ENCODE measurements at regions not wholly inside any gene's neighbourhood (a gene's known extent, or its start where the extent isn't known, plus 50 kb on each side); places are given as distances from the start of the nearest gene placed in this dataset.

GRCh38 chr20:58111310-58112016 is 117.0 kb downstream of the ANKRD60 start:
- DNase-seq (ENCODE audit: low spot score), result peak; percentile 28

GRCh38 chr20:58109918-58110635 is 118.4 kb downstream of the ANKRD60 start:
- no peak for DNase-seq (ENCODE audit: low spot score)

- no peak for DNase-seq (ENCODE audit: low spot score)
Observed at GRCh38 chr20:58109126-58109880, 119.2 kb downstream of the ANKRD60 start.

GRCh38 chr20:58107533-58107932 is 120.9 kb downstream of the ANKRD60 start:
- no peak for DNase-seq (ENCODE audit: low spot score)

GRCh38 chr20:58106143-58106750 is 122.2 kb downstream of the ANKRD60 start:
- no peak for DNase-seq (ENCODE audit: low spot score)

GRCh38 chr20:58103961-58104360 is 124.5 kb downstream of the ANKRD60 start:
- no peak for DNase-seq (ENCODE audit: low spot score)

- DNase-seq (ENCODE audit: low spot score), result no peak
Observed at GRCh38 chr20:58103517-58103904, 124.9 kb downstream of the ANKRD60 start.

GRCh38 chr20:58102744-58103516 is 125.5 kb downstream of the ANKRD60 start:
- DNase-seq (ENCODE audit: low spot score), result peak; percentile 7

GRCh38 chr20:58102261-58102660 is 126.2 kb downstream of the ANKRD60 start:
- DNase-seq (ENCODE audit: low spot score), result no peak

- DNase-seq (ENCODE audit: low spot score), result no peak
Observed at GRCh38 chr20:58100731-58101356, 127.6 kb downstream of the ANKRD60 start.

- DNase-seq (ENCODE audit: low spot score), result no peak
Observed at GRCh38 chr20:58099956-58100730, 128.3 kb downstream of the ANKRD60 start.

GRCh38 chr20:58099291-58099935 is 129.0 kb downstream of the ANKRD60 start:
- DNase-seq (ENCODE audit: low spot score), result no peak

- DNase-seq (ENCODE audit: low spot score), result no peak
Observed at GRCh38 chr20:58098571-58098970, 129.9 kb downstream of the ANKRD60 start.

GRCh38 chr20:58097943-58098342 is 130.5 kb downstream of the ANKRD60 start:
- DNase-seq (ENCODE audit: low spot score), result no peak

- DNase-seq (ENCODE audit: low spot score), result no peak
Observed at GRCh38 chr20:58097429-58097828, 131.0 kb downstream of the ANKRD60 start.

GRCh38 chr20:58096880-58097423 is 131.5 kb downstream of the ANKRD60 start:
- DNase-seq (ENCODE audit: low spot score), result no peak

- no peak for DNase-seq (ENCODE audit: low spot score)
Observed at GRCh38 chr20:58094698-58095097, 133.8 kb downstream of the ANKRD60 start.

GRCh38 chr20:58094160-58094559 is 134.3 kb downstream of the ANKRD60 start:
- DNase-seq (ENCODE audit: low spot score), result no peak

- DNase-seq (ENCODE audit: low spot score), result no peak
Observed at GRCh38 chr20:58092871-58093270, 135.6 kb downstream of the ANKRD60 start.

GRCh38 chr20:58092353-58092752 is 136.1 kb downstream of the ANKRD60 start:
- no peak for DNase-seq (ENCODE audit: low spot score)
